A549 (cell line): ENCODE measurements at regions not wholly inside any gene's neighbourhood (a gene's known extent, or its start where the extent isn't known, plus 50 kb on each side); places are given as distances from the start of the nearest gene placed in this dataset.

ENCODE experiments used
- ATAC-seq, 2 experiments: fragments of 200-7000 bp in 1 of 2; fragments of >200 bp in 1 of 2; cut with Nextera tagmentation in 1 of 2; cut with Tn5 transposase in 1 of 2; 3 replicates each; pipeline versions ENCODE4 v1.8.0 to v1.9.1; 2018 to 2020; ENCODE audit warnings: mild to moderate bottlenecking in 1 of 2, moderate library complexity in 1 of 2
- CTCF ChIA-PET: fragments of 300-600 bp; sonication (Branson Sonifier 250); formaldehyde crosslinking; extraction: SDS; loops from one replicate; lab custom pipeline; 2021; ENCODE audit warnings: antibody characterized with exemption, inconsistent platforms; lab: Yijun Ruan, JAX
- POLR2A ChIA-PET: fragments of 350-600 bp; formaldehyde crosslinking; extraction: SDS; loops from one replicate; lab custom pipeline; 2021; ENCODE audit warnings: antibody characterized with exemption, inconsistent platforms; lab: Yijun Ruan, JAX
- DNase-seq, 2 experiments: peaks; one replicate each; pipeline versions ENCODE4 v3.0.0 to v3.0.0-alpha.2; 2011 to 2016; ENCODE audit warnings: low read depth in 1 of 2, low spot score in 1 of 2
- FAIRE-seq: peaks from 2 replicates; lab custom pipeline; 2011; peaks lifted over from hg19 to GRCh38; lab: Jason Lieb, UNC
- H3K27ac ChIP-seq, 2 experiments: fragments of >200 bp; sonication (Bioruptor Twin); formaldehyde crosslinking; 3 replicates each; pipeline ENCODE4 v1.5.1; 2016 to 2017
- H3K4me1 ChIP-seq: fragments of >200 bp; sonication (Bioruptor Twin); formaldehyde crosslinking; 3 replicates; pipeline ENCODE4 v1.6.1; 2016
- H3K4me2 ChIP-seq: fragments of >200 bp; sonication (Bioruptor Twin); formaldehyde crosslinking; 3 replicates; pipeline ENCODE4 v1.6.1; 2016
- H3K4me3 ChIP-seq: fragments of >200 bp; sonication (Bioruptor Twin); formaldehyde crosslinking; 3 replicates; pipeline ENCODE4 v1.5.1; 2016
- H3K9me3 ChIP-seq: fragments of >200 bp; sonication (Bioruptor Twin); formaldehyde crosslinking; 3 replicates; pipeline ENCODE4 v1.6.1; 2016
- ATOH8 ChIP-seq: fragments of 250-450 bp; sonication (Bioruptor Pico); IDR thresholded peaks from 2 replicates; pipeline ENCODE4 v1.5.0; 2020; ENCODE audit warnings: low read depth, mild to moderate bottlenecking, moderate library complexity
- CHD2 ChIP-seq: fragments of 150-350 bp; IDR thresholded peaks from 2 replicates; pipeline ENCODE4 v1.6.1; 2014; ENCODE audit warnings: low read length; ENCODE audit not compliant: partially characterized antibody
- EHF ChIP-seq: fragments of 250-450 bp; sonication (Bioruptor Pico); IDR thresholded peaks from 2 replicates; pipeline ENCODE4 v1.5.0; 2020; ENCODE audit warnings: mild to moderate bottlenecking
- EHMT2 ChIP-seq: fragments of 200-600 bp; sonication (generic); IDR thresholded peaks from 2 replicates; pipeline ENCODE4 v1.6.1; 2016; ENCODE audit warnings: antibody characterized with exemption, low read depth, mild to moderate bottlenecking, moderate library complexity
- EP300 ChIP-seq, 2 experiments: fragments of >200 bp; sonication (Bioruptor Twin); formaldehyde crosslinking; IDR thresholded peaks; 2 replicates in 1 of 2; 3 replicates in 1 of 2; pipeline ENCODE4 v1.6.1; 2016 to 2017
- FOSL2 ChIP-seq, 2 experiments: fragments of 450-650 bp in 1 of 2; fragments of >200 bp in 1 of 2; sonication (Bioruptor Twin) in 1 of 2; formaldehyde crosslinking; IDR thresholded peaks; 2 replicates each; pipeline versions ENCODE4 v1.5.0 to v1.6.1; 2016 to 2020; ENCODE audit warnings: mild to moderate bottlenecking in 1 of 2, moderate library complexity in 1 of 2
- HOXA7 ChIP-seq: fragments of 250-450 bp; sonication (Bioruptor Pico); IDR thresholded peaks from 2 replicates; pipeline ENCODE4 v1.5.0; 2020; ENCODE audit warnings: mild to moderate bottlenecking, moderate library complexity
- HOXB13 ChIP-seq: fragments of 250-450 bp; sonication (Bioruptor Pico); IDR thresholded peaks from 2 replicates; pipeline ENCODE4 v1.5.0; 2020; ENCODE audit warnings: low read depth, mild to moderate bottlenecking, moderate library complexity
- HOXB5 ChIP-seq: fragments of 250-450 bp; sonication (Bioruptor Pico); IDR thresholded peaks from 2 replicates; pipeline ENCODE4 v1.5.0; 2020; ENCODE audit warnings: mild to moderate bottlenecking, moderate library complexity
- KDM5A ChIP-seq: fragments of 200-600 bp; sonication (generic); IDR thresholded peaks from 2 replicates; pipeline ENCODE4 v1.6.1; 2016; ENCODE audit warnings: antibody characterized with exemption, mild to moderate bottlenecking
- MAZ ChIP-seq: fragments of 150-350 bp; IDR thresholded peaks from 2 replicates; pipeline ENCODE4 v1.6.1; 2014; ENCODE audit warnings: antibody characterized with exemption, low read depth, low read length, borderline replicate concordance
- NFE2L2 ChIP-seq: fragments of 150-350 bp; conservative IDR thresholded peaks from 2 replicates; pipeline ENCODE4 v1.6.1; 2014; ENCODE audit warnings: low read length
- NPAS2 ChIP-seq: fragments of 250-450 bp; sonication (Bioruptor Pico); IDR thresholded peaks from 2 replicates; pipeline ENCODE4 v1.8.0; 2022; ENCODE audit warnings: mild to moderate bottlenecking, moderate library complexity, borderline replicate concordance
- NR3C1 ChIP-seq: fragments of >200 bp; sonication (Bioruptor Twin); formaldehyde crosslinking; IDR thresholded peaks from 3 replicates; pipeline ENCODE4 v1.6.1; 2017
- PBX3 ChIP-seq: IDR thresholded peaks from 2 replicates; pipeline ENCODE4 v1.6.1; 2012
- PHF8 ChIP-seq: fragments of 200-600 bp; sonication (generic); IDR thresholded peaks from 2 replicates; pipeline ENCODE4 v1.6.1; 2016; ENCODE audit warnings: low read depth, mild to moderate bottlenecking, antibody characterized with exemption, moderate library complexity, borderline replicate concordance
- POLR2A ChIP-seq: IDR thresholded peaks from 2 replicates; pipeline ENCODE4 v1.6.1; 2012; ENCODE audit warnings: mild to moderate bottlenecking, low read length
- RAD21 ChIP-seq, 2 experiments: fragments of >200 bp in 1 of 2; sonication (Bioruptor Twin) in 1 of 2; formaldehyde crosslinking in 1 of 2; IDR thresholded peaks in 1 of 2; conservative IDR thresholded peaks in 1 of 2; 2 replicates in 1 of 2; 3 replicates in 1 of 2; pipeline ENCODE4 v1.6.1; 2012 to 2018; ENCODE audit warnings: inconsistent platforms in 1 of 2
- RARB ChIP-seq: fragments of 250-450 bp; sonication (Bioruptor Pico); IDR thresholded peaks from 2 replicates; pipeline ENCODE4 v1.8.0; 2021; ENCODE audit warnings: mild to moderate bottlenecking, moderate library complexity
- RFX5 ChIP-seq: fragments of 450-650 bp; IDR thresholded peaks from 2 replicates; pipeline ENCODE4 v1.7.1; 2014; ENCODE audit warnings: antibody characterized with exemption, mild to moderate bottlenecking, moderate library complexity
- SMC3 ChIP-seq: fragments of >200 bp; sonication (Bioruptor Twin); formaldehyde crosslinking; IDR thresholded peaks from 3 replicates; pipeline ENCODE4 v1.6.1; 2018; ENCODE audit warnings: inconsistent platforms
- TFCP2L1 ChIP-seq: fragments of 250-450 bp; sonication (Bioruptor Pico); IDR thresholded peaks from 2 replicates; pipeline ENCODE4 v1.5.0; 2021; ENCODE audit warnings: mild to moderate bottlenecking
- ZC3H11A ChIP-seq: fragments of 450-650 bp; IDR thresholded peaks from 2 replicates; pipeline ENCODE4 v1.6.1; 2014; ENCODE audit warnings: antibody characterized with exemption, mild to moderate bottlenecking
- ZSCAN20 ChIP-seq: fragments of 250-450 bp; sonication (Bioruptor Pico); IDR thresholded peaks from 2 replicates; pipeline ENCODE4 v1.8.0; 2022; ENCODE audit warnings: mild to moderate bottlenecking, moderate library complexity
- WGBS: methylation state at CpG from one replicate; pipeline ENCODE4 v1.1.6; 2017; ENCODE audit errors: missing lambda C conversion rate; 5-methylcytosine and 5-hydroxymethylcytosine counted together

GRCh38 chr21:14725219-14725618, 179.1 kb upstream of the SAMSN1 start:
- H3K27ac ChIP-seq = no peak overlapping the region
- FAIRE-seq (no peak), DNase-seq (no peak), ATAC-seq (no peak)
- no peak overlapping the region for H3K4me2 ChIP-seq
- CTCF ChIA-PET = no interaction called here
- TF ChIP-seq NR3C1 = no peak
- no peak for TF ChIP-seq ZC3H11A
- TF ChIP-seq RARB (CRISPR knock-in tag) = no peak
- no peak for TF ChIP-seq TFCP2L1 (CRISPR knock-in tag)
- no peak for TF ChIP-seq HOXB5 (CRISPR knock-in tag)
- TF ChIP-seq CHD2 = no peak
- no peak for TF ChIP-seq HOXB13 (CRISPR knock-in tag)
- TF ChIP-seq RAD21 (conservative IDR thresholded peaks at IDR 0.05 in 1 of 2, IDR thresholded peaks at IDR 0.05 in 1 of 2) = no peak
- no peak for TF ChIP-seq EP300 (IDR thresholded peaks at IDR 0.05)
- no peak for TF ChIP-seq ATOH8 (CRISPR knock-in tag)
- no peak for TF ChIP-seq FOSL2 (IDR thresholded peaks at IDR 0.05)
- no peak for TF ChIP-seq FOSL2 (CRISPR knock-in tag; IDR thresholded peaks at IDR 0.05)
- no peak for TF ChIP-seq SMC3
- TF ChIP-seq POLR2A = no peak
- TF ChIP-seq EHMT2 = no peak
- TF ChIP-seq ZSCAN20 = no peak
- TF ChIP-seq HOXA7 = no peak
- no peak for TF ChIP-seq KDM5A
- POLR2A ChIA-PET = no interaction called here
- no peaks in the 10 kb centered on the region for H3K9me3 ChIP-seq
- H3K4me3 ChIP-seq = no peak overlapping the region
- no peaks in the 10 kb centered on the region for H3K4me1 ChIP-seq
- WGBS = 63% methylated on average over 4 of the region's 4 CpGs

DNA sequence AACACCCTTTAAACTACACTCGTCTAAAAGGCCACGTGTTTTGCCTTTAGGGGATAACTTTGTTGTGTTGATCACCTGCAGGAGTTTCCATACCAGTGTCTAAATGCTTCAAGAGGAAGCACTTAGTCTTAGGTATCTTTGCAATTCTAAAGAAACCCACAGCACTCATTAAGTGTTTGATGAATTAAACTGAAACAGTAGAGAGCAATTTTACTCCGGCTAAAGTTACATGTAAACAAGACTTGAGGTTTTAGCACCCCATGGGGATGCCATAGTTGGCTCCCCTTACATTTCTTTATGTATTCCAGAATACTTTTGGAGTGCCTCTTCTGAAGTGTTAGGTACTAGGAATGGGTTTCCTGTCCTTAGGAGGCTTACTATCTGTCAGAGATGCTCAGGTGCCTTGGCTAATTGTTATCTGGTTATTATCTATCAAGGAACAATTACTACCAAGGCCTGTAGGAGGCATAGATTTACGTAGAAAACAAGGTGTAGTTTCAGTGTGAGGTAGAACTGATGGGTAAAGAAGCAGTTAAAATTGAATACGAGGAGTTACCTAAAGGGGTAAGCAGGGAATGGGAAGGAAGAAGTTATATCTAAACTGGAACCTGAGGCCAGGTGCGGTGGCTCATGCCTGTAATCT, 176.8 kb upstream of the SAMSN1 start:
- H3K4me3 ChIP-seq = no peak overlapping the region
- H3K27ac ChIP-seq = no peak overlapping the region
- H3K4me1 ChIP-seq = no peaks in the 10 kb centered on the region
- CTCF ChIA-PET = no interaction called here
- WGBS = 34% methylated on average over 6 of the region's 6 CpGs
- TF ChIP-seq PBX3 = no peak
- no peak for TF ChIP-seq SMC3
- no peak for TF ChIP-seq PHF8
- TF ChIP-seq NFE2L2 = no peak
- ATAC-seq (no peak), FAIRE-seq (no peak), DNase-seq (no peak)
- H3K4me2 ChIP-seq = no peak overlapping the region
- POLR2A ChIA-PET = no interaction called here
- H3K9me3 ChIP-seq = no peaks in the 10 kb centered on the region

DNA sequence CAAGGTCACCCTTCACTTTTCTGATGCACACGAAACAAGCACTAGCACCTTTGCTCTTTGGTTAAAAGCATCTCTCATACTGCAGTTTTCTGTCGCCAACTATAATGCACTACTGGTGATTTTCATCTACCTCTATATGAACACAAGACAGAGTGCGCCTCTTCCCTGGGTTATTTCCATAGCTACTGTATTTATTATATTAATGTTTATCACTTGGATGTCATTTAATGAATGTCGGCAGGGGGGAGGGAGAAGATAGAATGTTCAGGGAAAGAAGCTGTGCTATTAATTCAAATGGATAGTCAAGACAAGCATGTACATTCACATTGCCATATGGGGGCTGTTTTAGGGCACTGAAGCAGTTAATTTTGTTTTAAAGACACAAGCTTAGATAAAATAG, 174.1 kb upstream of the SAMSN1 start:
- DNase-seq (no peak), FAIRE-seq (no peak), ATAC-seq (no peak)
- no peaks in the 10 kb centered on the region for H3K9me3 ChIP-seq
- no peak overlapping the region for H3K4me2 ChIP-seq
- H3K4me1 ChIP-seq = no peaks in the 10 kb centered on the region
- CTCF ChIA-PET = no interaction called here
- WGBS = 43% methylated on average over 4 of the region's 4 CpGs
- POLR2A ChIA-PET = no interaction called here
- no peak overlapping the region for H3K27ac ChIP-seq
- no peak for TF ChIP-seq EHF (CRISPR knock-in tag)
- no peak for TF ChIP-seq NPAS2 (CRISPR knock-in tag)
- no peak for TF ChIP-seq TFCP2L1 (CRISPR knock-in tag)
- no peak for TF ChIP-seq MAZ
- TF ChIP-seq PHF8 = no peak
- no peak for TF ChIP-seq RFX5
- TF ChIP-seq POLR2A = no peak
- H3K4me3 ChIP-seq = no peak overlapping the region
